ENCODE measurements at regions not wholly inside any gene's neighbourhood (a gene's known extent, or its start where the extent isn't known, plus 50 kb on each side); places are given as distances from the start of the nearest gene placed in this dataset.

GRCh38 chr17:13441873-13442272 lies 159.9 kb downstream of the HS3ST3A1 start:
- no peaks in the 10 kb centered on the region for H3K27me3 ChIP-seq (ENCODE audit: insufficient read depth, low read length)
- H3K18ac ChIP-seq (ENCODE audit: insufficient read length, low read depth, low read length) = no peak overlapping the region
- TF ChIP-seq CTCF (conservative IDR thresholded peaks at IDR 0.05) = no peak
- no peak overlapping the region for H3K56ac ChIP-seq (ENCODE audit: insufficient read length, low read depth, low read length)
- WGBS (ENCODE audit: extremely low coverage, insufficient read length, low lambda C conversion rate) = no CpG with 5 or more reads among the region's 1 CpG
- Mint-ChIP-seq H3K4me1 (peaks cover 12 to 14% of the 10 kb centered on the region in 2 experiments), H3K27ac (no peak overlapping the region), H3K9me3 (no peaks in the 10 kb centered on the region; a peak in 1 of 5 replicates), H3K36me3 (ENCODE audit: insufficient read depth in 1 of 3, low read depth in 3 of 3) (no peaks in the 10 kb centered on the region), H3K4me3 (no peak overlapping the region), H3K27me3 (ENCODE audit: low read depth) (no peaks in the 10 kb centered on the region)
- no peak overlapping the region for H4K91ac ChIP-seq (ENCODE audit: insufficient read length, low read depth, low read length)
- H3K27ac ChIP-seq (ENCODE audit: insufficient read length, low read depth, low read length) = no peak overlapping the region
- no peak overlapping the region for H2BK12ac ChIP-seq (ENCODE audit: insufficient read length, low read depth, low read length)
- H4K8ac ChIP-seq (replicated peaks; ENCODE audit: insufficient read length, low read depth, low read length) = no peak overlapping the region
- no peak overlapping the region for H4K5ac ChIP-seq (ENCODE audit: insufficient read length, low read depth, low read length)
- H2AK5ac ChIP-seq (ENCODE audit: insufficient read length, low read length) = no peak overlapping the region
- DNase-seq = no peak
- H3K79me2 ChIP-seq (ENCODE audit: insufficient read depth, low read length) = no peaks in the 10 kb centered on the region
- H4K20me1 ChIP-seq (ENCODE audit: control insufficient read depth, insufficient read depth, insufficient read length) = no peaks in the 10 kb centered on the region
- no peak overlapping the region for H3K4ac ChIP-seq (ENCODE audit: low read depth, low read length)
- no peaks in the 10 kb centered on the region for H3K79me1 ChIP-seq (ENCODE audit: insufficient read depth, low read depth, low read length, poor library complexity, severe bottlenecking)
- H2BK5ac ChIP-seq (ENCODE audit: insufficient read length, low read length) = no peak overlapping the region
- H2BK20ac ChIP-seq (ENCODE audit: low read depth, low read length, poor library complexity, severe bottlenecking) = no peak overlapping the region
- no peak overlapping the region for H3K14ac ChIP-seq (ENCODE audit: insufficient read depth, low read length)
- H2AFZ ChIP-seq (ENCODE audit: low read length) = no peak overlapping the region
- H2BK15ac ChIP-seq (ENCODE audit: low read depth, low read length) = no peak overlapping the region
- H3K4me2 ChIP-seq (ENCODE audit: insufficient read depth, insufficient read length, low read length) = no peak overlapping the region
- no peak overlapping the region for H3K9ac ChIP-seq (ENCODE audit: extremely low read depth, insufficient read length, low read length)
- H3T11ph ChIP-seq (ENCODE audit: low read length) = no peak overlapping the region
- no peaks in the 10 kb centered on the region for H3K23me2 ChIP-seq (ENCODE audit: insufficient read length, low read depth, low read length, poor library complexity, severe bottlenecking)
- H3K4me1 ChIP-seq (ENCODE audit: insufficient read depth, low read length) = no peaks in the 10 kb centered on the region
- H2BK120ac ChIP-seq (ENCODE audit: low read depth, low read length, poor library complexity, severe bottlenecking) = no peak overlapping the region
- no peaks in the 10 kb centered on the region for H3K9me3 ChIP-seq (ENCODE audit: control insufficient read depth, low read depth, low read length)
- no peak overlapping the region for H3K23ac ChIP-seq (ENCODE audit: insufficient read length, low read depth, low read length)

All from H9 (cell line).